Fibroblast of skin of scalp (primary cell): ENCODE measurements at regions not wholly inside any gene's neighbourhood (a gene's known extent, or its start where the extent isn't known, plus 50 kb on each side); places are given as distances from the start of the nearest gene placed in this dataset.

ENCODE experiments used
- DNase-seq: peaks from one replicate; pipeline ENCODE4 v3.0.0-alpha.2; 2013

GRCh38 chr4:55175779-55176231, 50.4 kb upstream of the KDR start:
- peak; percentile 90 for DNase-seq

GRCh38 chr4:55176497-55176896, 51.1 kb upstream of the KDR start:
- DNase-seq: no peak

- DNase-seq: no peak
Measured at GRCh38 chr4:55177461-55177860, 52.1 kb upstream of the KDR start.

- DNase-seq: no peak
Measured at GRCh38 chr4:55178226-55179005, 53.0 kb upstream of the KDR start.

GRCh38 chr4:55181010-55182005, 55.9 kb upstream of the KDR start:
- peak; percentile 31 for DNase-seq

- DNase-seq: peak; percentile 87
Measured at GRCh38 chr4:55183926-55184599, 58.7 kb upstream of the KDR start.

GRCh38 chr4:55184600-55185523, 59.5 kb upstream of the KDR start:
- peak; percentile 20 for DNase-seq

- no peak for DNase-seq
Measured at GRCh38 chr4:55186123-55186522, 60.7 kb upstream of the KDR start.

GRCh38 chr4:55186700-55187099, 61.3 kb upstream of the KDR start:
- DNase-seq: no peak

- DNase-seq: peak; percentile 4
Measured at GRCh38 chr4:55214172-55214571, 88.8 kb upstream of the KDR start.

- DNase-seq: no peak
Measured at GRCh38 chr4:55215087-55215486, 89.7 kb upstream of the KDR start.

GRCh38 chr4:55216863-55217635, 91.7 kb upstream of the KDR start:
- DNase-seq: peak; percentile 56

GRCh38 chr4:55218041-55218440, 92.6 kb upstream of the KDR start:
- no peak for DNase-seq

- no peak for DNase-seq
Measured at GRCh38 chr4:55237839-55238238, 108.2 kb upstream of the SRD5A3 start.

- no peak for DNase-seq
Measured at GRCh38 chr4:55238407-55238806, 107.6 kb upstream of the SRD5A3 start.

- no peak for DNase-seq
Measured at GRCh38 chr4:55241461-55241860, 104.6 kb upstream of the SRD5A3 start.

GRCh38 chr4:55242506-55242905, 103.5 kb upstream of the SRD5A3 start:
- no peak for DNase-seq

GRCh38 chr4:55247521-55247920, 98.5 kb upstream of the SRD5A3 start:
- DNase-seq: no peak

- no peak for DNase-seq
Measured at GRCh38 chr4:55248756-55249155, 97.3 kb upstream of the SRD5A3 start.

GRCh38 chr4:55249476-55249875, 96.6 kb upstream of the SRD5A3 start:
- DNase-seq: no peak

GRCh38 chr4:55251342-55251741, 94.7 kb upstream of the SRD5A3 start:
- peak; percentile 19 for DNase-seq
